NB4 (cell line): ENCODE measurements at regions not wholly inside any gene's neighbourhood (a gene's known extent, or its start where the extent isn't known, plus 50 kb on each side); places are given as distances from the start of the nearest gene placed in this dataset.

ENCODE experiments used
- CTCF ChIP-seq: IDR thresholded peaks from one replicate; pipeline ENCODE4 v1.5.1; 2012; ENCODE audit warnings: low read depth, low read length
- MYC ChIP-seq: IDR thresholded peaks from 2 replicates; pipeline ENCODE4 v1.6.1; 2011; ENCODE audit warnings: low read depth, low read length
- POLR2A ChIP-seq: IDR thresholded peaks from 2 replicates; pipeline ENCODE4 v1.6.1; 2011; ENCODE audit warnings: mild to moderate bottlenecking; ENCODE audit not compliant: insufficient read length; ENCODE audit errors: extremely low read depth

GRCh38 chr20:60115451-60115850, 157.2 kb downstream of the CDH26 start:
- TF ChIP-seq CTCF (no peak), POLR2A (no peak), MYC (no peak)
